HepG2 (cell line): ENCODE measurements at regions not wholly inside any gene's neighbourhood (a gene's known extent, or its start where the extent isn't known, plus 50 kb on each side); places are given as distances from the start of the nearest gene placed in this dataset.

ENCODE experiments used
- ATAC-seq: fragments of 200-7000 bp; cut with Tn5 transposase; 3 replicates; pipeline ENCODE4 v1.9.1; 2020; ENCODE audit warnings: mild to moderate bottlenecking, moderate library complexity
- BruUV-seq: library from RNA; stranded (reverse); fragments of 400-500 nt; replicated peaks from 2 replicates; lab custom pipeline; 2021; lab: Mats Ljungman, UMichigan
- CTCF ChIA-PET: fragments of 300-600 bp; formaldehyde crosslinking; extraction: SDS; loops from one replicate; lab custom pipeline; 2021; ENCODE audit warnings: low total read pairs, inconsistent platforms, low intra/inter-chr PET ratio; lab: Yijun Ruan, JAX
- POLR2A ChIA-PET: fragments of 350-600 bp; sonication (Branson Sonifier 250); formaldehyde crosslinking; loops from one replicate; lab custom pipeline; 2020; ENCODE audit warnings: antibody characterized with exemption, inconsistent platforms; lab: Yijun Ruan, JAX
- DNase-seq: peaks from one replicate; pipeline ENCODE4 v3.0.0-alpha.2; 2015; ENCODE audit warnings: low spot score
- FAIRE-seq: peaks from 3 replicates; lab custom pipeline; 2011; peaks lifted over from hg19 to GRCh38; lab: Jason Lieb, UNC
- H2AFZ ChIP-seq: one replicate; pipeline ENCODE4 v1.6.1; 2011; ENCODE audit warnings: low read length, inconsistent platforms
- H3K27ac ChIP-seq: fragments of 300-600 bp; 3 replicates; pipeline ENCODE4 v1.8.0; 2011; ENCODE audit warnings: mixed run types, mild to moderate bottlenecking, mixed read lengths, low read length, inconsistent platforms; ENCODE audit not compliant: insufficient read depth; ENCODE audit errors: extremely low read length
- H3K27me3 ChIP-seq, 2 experiments: fragments of 200-600 bp in 1 of 2; 2 replicates in 1 of 2; 3 replicates in 1 of 2; pipeline versions ENCODE4 v1.6.0 to v1.8.0; 2011; ENCODE audit warnings: low read length in 2 of 2, mild to moderate bottlenecking in 2 of 2, moderate library complexity in 2 of 2, inconsistent platforms in 1 of 2; ENCODE audit not compliant: insufficient read depth in 2 of 2, control insufficient read depth in 1 of 2
- H3K36me3 ChIP-seq, 2 experiments: fragments of 200-600 bp in 1 of 2; replicated peaks in 1 of 2; 2 replicates in 1 of 2; 3 replicates in 1 of 2; pipeline versions ENCODE4 v1.5.1 to v1.8.0; 2011; ENCODE audit warnings: low read length in 2 of 2, inconsistent platforms in 1 of 2; ENCODE audit not compliant: insufficient read depth in 2 of 2, control insufficient read depth in 1 of 2
- H3K4me1 ChIP-seq: 2 replicates; pipeline ENCODE4 v1.5.1; 2012; ENCODE audit warnings: low read length, inconsistent platforms; ENCODE audit not compliant: insufficient read depth
- H3K4me2 ChIP-seq: 2 replicates; pipeline ENCODE4 v1.6.0; 2011; ENCODE audit warnings: low read depth, low read length, inconsistent platforms
- H3K4me3 ChIP-seq, 3 experiments: fragments of 200-600 bp in 1 of 3; sonication (generic), shearing (Covaris generic) in 1 of 3; replicated peaks in 1 of 3; 2 replicates each; pipeline ENCODE4 v1.5.1; 2011 to 2016; ENCODE audit warnings: low read length in 3 of 3, inconsistent platforms in 2 of 3, low read depth in 2 of 3, mild to moderate bottlenecking in 2 of 3, control low read depth in 1 of 3, mixed read lengths in 1 of 3; ENCODE audit not compliant: insufficient read depth in 1 of 3
- H3K79me2 ChIP-seq: one replicate; pipeline ENCODE4 v1.6.1; 2011; ENCODE audit warnings: low read length, inconsistent platforms; ENCODE audit not compliant: insufficient read depth
- H3K9ac ChIP-seq: 2 replicates; pipeline ENCODE4 v1.6.0; 2011; ENCODE audit warnings: mild to moderate bottlenecking, low read depth, low read length, inconsistent platforms; ENCODE audit not compliant: insufficient read depth
- H3K9me3 ChIP-seq: 2 replicates; pipeline ENCODE4 v1.5.1; 2012; ENCODE audit warnings: mild to moderate bottlenecking, low read length
- H4K20me1 ChIP-seq: 2 replicates; pipeline ENCODE4 v1.6.0; 2011; ENCODE audit warnings: inconsistent platforms, mild to moderate bottlenecking, low read length, moderate library complexity; ENCODE audit not compliant: insufficient read depth
- IRF1 ChIP-seq: sonication (generic); formaldehyde crosslinking; IDR thresholded peaks from 2 replicates; pipeline ENCODE4 v1.4.0; 2020; ENCODE audit warnings: low read depth, mild to moderate bottlenecking, missing genetic modification reagents
- PHF8 ChIP-seq: sonication (generic); formaldehyde crosslinking; IDR thresholded peaks from 2 replicates; pipeline ENCODE4 v1.5.0; 2020; ENCODE audit warnings: missing genetic modification reagents
- WIZ ChIP-seq: sonication (generic); formaldehyde crosslinking; IDR thresholded peaks from 2 replicates; pipeline ENCODE4 v1.5.1; 2020; ENCODE audit warnings: mild to moderate bottlenecking, missing genetic modification reagents
- ZNF326 ChIP-seq: sonication (generic); formaldehyde crosslinking; IDR thresholded peaks from 2 replicates; pipeline ENCODE4 v1.4.0; 2020; ENCODE audit warnings: missing genetic modification reagents, borderline replicate concordance
- ZNF329 ChIP-seq: sonication (generic); formaldehyde crosslinking; IDR thresholded peaks from 2 replicates; pipeline ENCODE4 v1.9.0; 2021; ENCODE audit warnings: low read depth, mild to moderate bottlenecking, missing genetic modification reagents
- ZNF501 ChIP-seq: sonication (generic); formaldehyde crosslinking; IDR thresholded peaks from 2 replicates; pipeline ENCODE4 v1.5.1; 2020; ENCODE audit warnings: mild to moderate bottlenecking, moderate library complexity, missing genetic modification reagents
- ZNF503 ChIP-seq: sonication (generic); formaldehyde crosslinking; IDR thresholded peaks from 2 replicates; pipeline ENCODE4 v1.4.0; 2020; ENCODE audit warnings: missing genetic modification reagents
- ZNF629 ChIP-seq: sonication (generic); formaldehyde crosslinking; conservative IDR thresholded peaks from 2 replicates; pipeline ENCODE4 v1.5.0; 2020; ENCODE audit warnings: missing genetic modification reagents
- ZNF710 ChIP-seq: sonication (generic); formaldehyde crosslinking; IDR thresholded peaks from 2 replicates; pipeline ENCODE4 v1.5.0; 2020; ENCODE audit warnings: mild to moderate bottlenecking, missing genetic modification reagents, borderline replicate concordance
- WGBS: methylation state at CpG from one replicate; pipeline ENCODE4 v1.1.6; 2017; ENCODE audit warnings: low lambda C conversion rate; 5-methylcytosine and 5-hydroxymethylcytosine counted together
- in situ Hi-C: cut with HindIII; loops from 2 replicates; pipeline ENCODE4 v1.10.0; 2017; ENCODE audit warnings: low pct_unique_long_range_greater_than_20kb; ENCODE audit not compliant: extremely low pct_ligation_motif_present
- intact Hi-C: fragments of 100-400 bp; cut with micrococcal nuclease; formaldehyde crosslinking; loops from one replicate; pipeline ENCODE4 v1.10.0; 2022; ENCODE audit not compliant: unreplicated experiment

GRCh38 chr13:53601113-53601512, 572.5 kb downstream of the OLFM4 start:
- Histone ChIP-seq H4K20me1 (no peaks in the 10 kb centered on the region), H3K27me3 (no peaks in the 10 kb centered on the region), H3K4me1 (no peaks in the 10 kb centered on the region), H2AFZ (no peak overlapping the region), H3K36me3 (no peaks in the 10 kb centered on the region), H3K9me3 (peaks cover 53% of the 10 kb centered on the region), H3K9ac (no peak overlapping the region), H3K79me2 (no peaks in the 10 kb centered on the region), H3K27ac (no peak overlapping the region), H3K4me3 (no peak overlapping the region), H3K4me2 (no peak overlapping the region)
- TF ChIP-seq PHF8 (CRISPR knock-in tag) (no peak), ZNF329 (CRISPR knock-in tag) (no peak), ZNF503 (no peak), WIZ (CRISPR knock-in tag) (no peak), ZNF501 (CRISPR knock-in tag) (no peak), ZNF326 (CRISPR knock-in tag) (no peak), ZNF710 (no peak), IRF1 (CRISPR knock-in tag) (no peak), ZNF629 (CRISPR knock-in tag) (no peak)
- ChIA-PET POLR2A (no interaction called here), CTCF (no interaction called here)
- DNase-seq (no peak), FAIRE-seq (no peak), ATAC-seq (no peak)
- no TSS peak for BruUV-seq
- intact Hi-C loops, result no loop called here
- in situ Hi-C loops, result no loop called here
- 3% methylated on average over 5 of the region's 5 CpGs for WGBS
